K562 (cell line): ENCODE measurements at regions not wholly inside any gene's neighbourhood (a gene's known extent, or its start where the extent isn't known, plus 50 kb on each side); places are given as distances from the start of the nearest gene placed in this dataset.

ENCODE experiments used
- CEBPZ ChIP-seq: fragments of 150-350 bp; IDR thresholded peaks from 2 replicates; pipeline ENCODE4 v1.6.1; 2014; ENCODE audit warnings: low read depth, mild to moderate bottlenecking, low read length, borderline replicate concordance
- CHD7 ChIP-seq: fragments of 200-600 bp; sonication (generic); IDR thresholded peaks from one replicate; pipeline ENCODE4 v1.6.1; 2012; ENCODE audit warnings: mild to moderate bottlenecking, low read depth, low read length, inconsistent platforms
- FIP1L1 ChIP-seq: fragments of 200-400 bp; formaldehyde crosslinking; IDR thresholded peaks from 2 replicates; pipeline ENCODE4 v1.6.1; 2018; ENCODE audit warnings: mild to moderate bottlenecking, low read depth, low read length; ENCODE audit not compliant: poor library complexity, severe bottlenecking
- IRF1 ChIP-seq: sonication (generic); formaldehyde crosslinking; IDR thresholded peaks from 2 replicates; pipeline ENCODE4 v1.8.0; 2022; ENCODE audit warnings: missing genetic modification reagents, mild to moderate bottlenecking, borderline replicate concordance
- PREB ChIP-seq: sonication (generic); formaldehyde crosslinking; IDR thresholded peaks from 2 replicates; pipeline ENCODE4 v1.8.1; 2023; ENCODE audit warnings: mild to moderate bottlenecking, missing genetic modification reagents
- ZEB2 ChIP-seq: fragments of 450-650 bp; IDR thresholded peaks from 2 replicates; pipeline ENCODE4 v1.6.1; 2016
- ZFP30 ChIP-seq: fragments of 250-450 bp; sonication (Bioruptor Pico); IDR thresholded peaks from 2 replicates; pipeline ENCODE4 v1.8.0; 2022; ENCODE audit warnings: moderate library complexity, mild to moderate bottlenecking, inconsistent platforms, borderline replicate concordance
- ZNF395 ChIP-seq: fragments of 200-800 bp; sonication (Bioruptor generic); IDR thresholded peaks from 2 replicates; pipeline ENCODE4 v1.6.1; 2017; ENCODE audit warnings: missing genetic modification characterization, missing compliant biosample characterization

- TF ChIP-seq CHD7 (no peak), IRF1 (CRISPR knock-in tag) (no peak), ZNF395 (CRISPR knock-in tag) (no peak), ZFP30 (CRISPR knock-in tag) (no peak), PREB (CRISPR knock-in tag) (no peak), CEBPZ (no peak), ZEB2 (no peak), FIP1L1 (no peak)
These were observed 111.2 kb downstream of the ATPSCKMT start (continued) for GRCh38 chr5:10138395-10139057.
